Mucosa of descending colon (tissue), 3 donors: ENCODE measurements at regions not wholly inside any gene's neighbourhood (a gene's known extent, or its start where the extent isn't known, plus 50 kb on each side); places are given as distances from the start of the nearest gene placed in this dataset.

Experiments used
- ATAC-seq: fragments of 200-7000 bp; cut with Tn5 transposase; one replicate; pipeline ENCODE4 v1.9.1; 2020; ENCODE audit warnings: mild to moderate bottlenecking, moderate library complexity
- DNase-seq, 3 donors: peaks; one replicate each; pipeline ENCODE4 v3.0.0-alpha.2; 2020
- H3K36me3 ChIP-seq: fragments of 200-600 bp; one replicate; pipeline ENCODE4 v1.8.0; 2021; ENCODE audit warnings: low read depth, mild to moderate bottlenecking
- H3K4me1 ChIP-seq: fragments of 200-600 bp; one replicate; pipeline ENCODE4 v1.8.0; 2021; ENCODE audit warnings: low read depth, mild to moderate bottlenecking
- H3K4me3 ChIP-seq: fragments of 200-600 bp; one replicate; pipeline ENCODE4 v1.8.0; 2021; ENCODE audit warnings: mild to moderate bottlenecking
- H3K9me3 ChIP-seq: fragments of 200-600 bp; one replicate; pipeline ENCODE4 v1.8.0; 2021; ENCODE audit warnings: mild to moderate bottlenecking
- CTCF ChIP-seq: fragments of 200-600 bp; IDR thresholded peaks from one replicate; pipeline ENCODE4 v1.8.0; 2022; ENCODE audit warnings: antibody characterized with exemption, mild to moderate bottlenecking
- intact Hi-C, 2 donors: fragments of 100-400 bp; cut with DNase I in 1 of 2; cut with micrococcal nuclease in 1 of 2; formaldehyde crosslinking; loops; one replicate each; pipeline versions ENCODE4 v1.11.0 to v1.11.1; 2022; cut with DNase I, micrococcal nuclease
- donor health status: DM: no; HTN: no; CAD: no; lungs with moderate emphysema.
- donor health status: DM: no; HTN: no; CAD: no.
- donor health status: DM: no; HTN: yes; CAD: no.

- Histone ChIP-seq H3K4me1 (no peaks in the 10 kb centered on the region), H3K36me3 (no peaks in the 10 kb centered on the region), H3K4me3 (no peak overlapping the region), H3K9me3 (peaks cover 5% of the 10 kb centered on the region)
- TF ChIP-seq CTCF, result no peak
- no peak for ATAC-seq
- no peak for DNase-seq
- intact Hi-C loops, result no loop called here
Measured at GRCh38 chr7:131903315-131903714, 346.9 kb upstream of the PODXL start.

- intact Hi-C loops, result no loop called here
- ATAC-seq (no peak), DNase-seq (no peak)
- H3K36me3 ChIP-seq, result no peaks in the 10 kb centered on the region
- H3K4me3 ChIP-seq, result no peak overlapping the region
- H3K9me3 ChIP-seq, result peaks cover 5% of the 10 kb centered on the region
- TF ChIP-seq CTCF, result no peak
- H3K4me1 ChIP-seq, result no peaks in the 10 kb centered on the region
Measured at GRCh38 chr7:131900785-131901287, 344.4 kb upstream of the PODXL start.

- TF ChIP-seq CTCF, result no peak
- Histone ChIP-seq H3K4me1 (no peaks in the 10 kb centered on the region), H3K9me3 (peaks cover 5% of the 10 kb centered on the region), H3K36me3 (no peaks in the 10 kb centered on the region), H3K4me3 (no peak overlapping the region)
- DNase-seq (no peak), ATAC-seq (no peak)
- intact Hi-C loops, result no loop called here
Measured at GRCh38 chr7:131899271-131900030, 343.0 kb upstream of the PODXL start.

GRCh38 chr7:131898418-131898817 is 342.0 kb upstream of the PODXL start:
- TF ChIP-seq CTCF, result no peak
- intact Hi-C loops, result no loop called here
- H3K36me3 ChIP-seq, result no peaks in the 10 kb centered on the region

GRCh38 chr7:131897790-131898165 is 341.4 kb upstream of the PODXL start:
- DNase-seq, result no peak
- Histone ChIP-seq H3K4me1 (no peaks in the 10 kb centered on the region), H3K4me3 (no peak overlapping the region), H3K36me3 (no peaks in the 10 kb centered on the region), H3K9me3 (no peaks in the 10 kb centered on the region)
- intact Hi-C loops, result no loop called here
- no peak for ATAC-seq
- no peak for TF ChIP-seq CTCF

More at GRCh38 chr7:131898418-131898817, 342.0 kb upstream of the PODXL start:
- H3K9me3 ChIP-seq, result peaks cover 5% of the 10 kb centered on the region
- H3K4me3 ChIP-seq, result no peak overlapping the region
- DNase-seq (no peak), ATAC-seq (no peak)
- H3K4me1 ChIP-seq, result no peaks in the 10 kb centered on the region
